ENCODE measurements at regions not wholly inside any gene's neighbourhood (a gene's known extent, or its start where the extent isn't known, plus 50 kb on each side); places are given as distances from the start of the nearest gene placed in this dataset.

DNA sequence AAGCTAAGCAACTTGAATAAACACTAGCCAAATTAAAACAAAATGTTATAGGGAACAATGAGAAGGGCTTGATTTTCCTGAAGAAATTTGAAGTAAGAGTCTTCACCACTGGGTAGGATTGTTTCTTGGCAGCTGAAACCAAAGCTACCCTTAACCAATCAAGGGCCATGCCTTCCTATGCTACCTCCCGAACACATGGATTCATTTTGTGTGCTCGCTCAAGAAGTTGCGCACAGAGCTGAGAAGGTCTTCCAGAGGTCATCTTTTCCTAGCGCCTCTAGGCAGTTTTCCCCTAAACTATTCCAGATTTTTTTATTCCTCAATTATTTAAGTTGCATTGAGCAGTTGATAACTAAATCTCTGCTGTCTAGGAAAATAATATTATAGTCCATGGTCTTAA lies 264.6 kb downstream of the RBM43 start:
- Mint-ChIP-seq H3K27me3 (ENCODE audit: insufficient read depth, low read depth, poor library complexity) (peaks cover 2% of the 10 kb centered on the region), H3K9me3 (no peaks in the 10 kb centered on the region; the same call in 1 of the 3 replicates), H3K4me1 (no peaks in the 10 kb centered on the region), H3K4me3 (no peak overlapping the region), H3K27ac (no peak overlapping the region), H3K36me3 (ENCODE audit: low read depth) (no peaks in the 10 kb centered on the region)
- no peak overlapping the region for H3K4me2 ChIP-seq
- no peaks in the 10 kb centered on the region for H3F3A ChIP-seq (replicated peaks; ENCODE audit: low read depth)
- no peak overlapping the region for H3K27ac ChIP-seq (ENCODE audit: low read depth)
- H3K4me3 ChIP-seq = no peak overlapping the region
- H3K36me3 ChIP-seq (ENCODE audit: insufficient read depth) = no peaks in the 10 kb centered on the region
- TF ChIP-seq STAT1 (IDR thresholded peaks at IDR 0.05; ENCODE audit: unreplicated experiment) = no peak
- TF ChIP-seq REST (IDR thresholded peaks at IDR 0.05; ENCODE audit: unreplicated experiment) = no peak
- TF ChIP-seq JUNB (IDR thresholded peaks at IDR 0.05; ENCODE audit: unreplicated experiment) = no peak
- TF ChIP-seq, protein P1, sequence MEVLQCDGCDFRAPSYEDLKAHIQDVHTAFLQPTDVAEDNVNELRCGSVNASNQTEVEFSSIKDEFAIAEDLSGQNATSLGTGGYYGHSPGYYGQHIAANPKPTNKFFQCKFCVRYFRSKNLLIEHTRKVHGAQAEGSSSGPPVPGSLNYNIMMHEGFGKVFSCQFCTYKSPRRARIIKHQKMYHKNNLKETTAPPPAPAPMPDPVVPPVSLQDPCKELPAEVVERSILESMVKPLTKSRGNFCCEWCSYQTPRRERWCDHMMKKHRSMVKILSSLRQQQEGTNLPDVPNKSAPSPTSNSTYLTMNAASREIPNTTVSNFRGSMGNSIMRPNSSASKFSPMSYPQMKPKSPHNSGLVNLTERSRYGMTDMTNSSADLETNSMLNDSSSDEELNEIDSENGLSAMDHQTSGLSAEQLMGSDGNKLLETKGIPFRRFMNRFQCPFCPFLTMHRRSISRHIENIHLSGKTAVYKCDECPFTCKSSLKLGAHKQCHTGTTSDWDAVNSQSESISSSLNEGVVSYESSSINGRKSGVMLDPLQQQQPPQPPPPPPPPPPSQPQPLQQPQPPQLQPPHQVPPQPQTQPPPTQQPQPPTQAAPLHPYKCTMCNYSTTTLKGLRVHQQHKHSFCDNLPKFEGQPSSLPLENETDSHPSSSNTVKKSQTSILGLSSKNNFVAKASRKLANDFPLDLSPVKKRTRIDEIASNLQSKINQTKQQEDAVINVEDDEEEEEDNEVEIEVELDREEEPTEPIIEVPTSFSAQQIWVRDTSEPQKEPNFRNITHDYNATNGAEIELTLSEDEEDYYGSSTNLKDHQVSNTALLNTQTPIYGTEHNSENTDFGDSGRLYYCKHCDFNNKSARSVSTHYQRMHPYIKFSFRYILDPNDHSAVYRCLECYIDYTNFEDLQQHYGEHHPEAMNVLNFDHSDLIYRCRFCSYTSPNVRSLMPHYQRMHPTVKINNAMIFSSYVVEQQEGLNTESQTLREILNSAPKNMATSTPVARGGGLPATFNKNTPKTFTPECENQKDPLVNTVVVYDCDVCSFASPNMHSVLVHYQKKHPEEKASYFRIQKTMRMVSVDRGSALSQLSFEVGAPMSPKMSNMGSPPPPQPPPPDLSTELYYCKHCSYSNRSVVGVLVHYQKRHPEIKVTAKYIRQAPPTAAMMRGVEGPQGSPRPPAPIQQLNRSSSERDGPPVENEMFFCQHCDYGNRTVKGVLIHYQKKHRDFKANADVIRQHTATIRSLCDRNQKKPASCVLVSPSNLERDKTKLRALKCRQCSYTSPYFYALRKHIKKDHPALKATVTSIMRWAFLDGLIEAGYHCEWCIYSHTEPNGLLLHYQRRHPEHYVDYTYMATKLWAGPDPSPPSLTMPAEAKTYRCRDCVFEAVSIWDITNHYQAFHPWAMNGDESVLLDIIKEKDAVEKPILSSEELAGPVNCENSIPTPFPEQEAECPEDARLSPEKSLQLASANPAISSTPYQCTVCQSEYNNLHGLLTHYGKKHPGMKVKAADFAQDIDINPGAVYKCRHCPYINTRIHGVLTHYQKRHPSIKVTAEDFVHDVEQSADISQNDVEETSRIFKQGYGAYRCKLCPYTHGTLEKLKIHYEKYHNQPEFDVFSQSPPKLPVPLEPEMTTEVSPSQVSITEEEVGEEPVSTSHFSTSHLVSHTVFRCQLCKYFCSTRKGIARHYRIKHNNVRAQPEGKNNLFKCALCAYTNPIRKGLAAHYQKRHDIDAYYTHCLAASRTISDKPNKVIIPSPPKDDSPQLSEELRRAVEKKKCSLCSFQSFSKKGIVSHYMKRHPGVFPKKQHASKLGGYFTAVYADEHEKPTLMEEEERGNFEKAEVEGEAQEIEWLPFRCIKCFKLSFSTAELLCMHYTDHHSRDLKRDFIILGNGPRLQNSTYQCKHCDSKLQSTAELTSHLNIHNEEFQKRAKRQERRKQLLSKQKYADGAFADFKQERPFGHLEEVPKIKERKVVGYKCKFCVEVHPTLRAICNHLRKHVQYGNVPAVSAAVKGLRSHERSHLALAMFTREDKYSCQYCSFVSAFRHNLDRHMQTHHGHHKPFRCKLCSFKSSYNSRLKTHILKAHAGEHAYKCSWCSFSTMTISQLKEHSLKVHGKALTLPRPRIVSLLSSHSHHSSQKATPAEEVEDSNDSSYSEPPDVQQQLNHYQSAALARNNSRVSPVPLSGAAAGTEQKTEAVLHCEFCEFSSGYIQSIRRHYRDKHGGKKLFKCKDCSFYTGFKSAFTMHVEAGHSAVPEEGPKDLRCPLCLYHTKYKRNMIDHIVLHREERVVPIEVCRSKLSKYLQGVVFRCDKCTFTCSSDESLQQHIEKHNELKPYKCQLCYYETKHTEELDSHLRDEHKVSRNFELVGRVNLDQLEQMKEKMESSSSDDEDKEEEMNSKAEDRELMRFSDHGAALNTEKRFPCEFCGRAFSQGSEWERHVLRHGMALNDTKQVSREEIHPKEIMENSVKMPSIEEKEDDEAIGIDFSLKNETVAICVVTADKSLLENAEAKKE (CRISPR knock-in tag; IDR thresholded peaks at IDR 0.05) = no peak
- no peaks in the 10 kb centered on the region; the same call in 1 of the 2 replicates for H3K9me2 ChIP-seq (ENCODE audit: insufficient read depth)
- H2AFZ ChIP-seq = peak overlapping the region; percentile 60; the same call in 1 of the 2 replicates
- H4K20me1 ChIP-seq (replicated peaks; ENCODE audit: insufficient read depth) = no peaks in the 10 kb centered on the region
- H3K79me2 ChIP-seq (replicated peaks; ENCODE audit: insufficient read depth) = no peaks in the 10 kb centered on the region
- no peak for DNase-seq (ENCODE audit: low spot score)
- no peak for ATAC-seq
- no peaks in the 10 kb centered on the region for H3K4me1 ChIP-seq (ENCODE audit: insufficient read depth)
- H3K27me3 ChIP-seq (ENCODE audit: insufficient read depth) = no peaks in the 10 kb centered on the region

Measured in GM23338 (cell line).